HG03045 (cell line): ENCODE measurements at regions not wholly inside any gene's neighbourhood (a gene's known extent, or its start where the extent isn't known, plus 50 kb on each side); places are given as distances from the start of the nearest gene placed in this dataset.

Source experiments
- ATAC-seq: cut with Tn5 transposase; IDR thresholded peaks from one replicate; pipeline ENCODE4 v1.9.1; 2021; ENCODE audit warnings: mild to moderate bottlenecking, moderate library complexity; ENCODE audit not compliant: unreplicated experiment

DNA sequence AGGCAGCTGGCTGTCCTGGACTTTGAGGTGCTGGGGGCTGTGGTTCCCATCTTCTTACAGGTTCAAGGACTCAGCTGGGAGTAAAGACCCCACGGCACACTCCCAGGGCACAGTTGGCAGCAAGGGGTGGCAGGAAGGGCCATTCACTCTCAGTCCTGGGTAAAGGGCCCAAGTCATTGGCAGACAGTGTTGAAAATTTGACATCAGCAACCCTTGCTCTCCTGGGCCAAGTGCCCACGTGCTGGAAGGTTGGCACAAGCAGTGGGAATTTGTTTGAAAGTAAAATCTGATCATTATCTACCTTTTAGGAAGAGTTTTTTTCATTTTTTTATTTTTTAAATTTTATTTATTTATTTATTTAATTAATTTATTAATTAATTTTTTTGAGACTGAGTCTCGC lies 241.6 kb upstream of the MKI67 start:
- ATAC-seq, result no peak

DNA sequence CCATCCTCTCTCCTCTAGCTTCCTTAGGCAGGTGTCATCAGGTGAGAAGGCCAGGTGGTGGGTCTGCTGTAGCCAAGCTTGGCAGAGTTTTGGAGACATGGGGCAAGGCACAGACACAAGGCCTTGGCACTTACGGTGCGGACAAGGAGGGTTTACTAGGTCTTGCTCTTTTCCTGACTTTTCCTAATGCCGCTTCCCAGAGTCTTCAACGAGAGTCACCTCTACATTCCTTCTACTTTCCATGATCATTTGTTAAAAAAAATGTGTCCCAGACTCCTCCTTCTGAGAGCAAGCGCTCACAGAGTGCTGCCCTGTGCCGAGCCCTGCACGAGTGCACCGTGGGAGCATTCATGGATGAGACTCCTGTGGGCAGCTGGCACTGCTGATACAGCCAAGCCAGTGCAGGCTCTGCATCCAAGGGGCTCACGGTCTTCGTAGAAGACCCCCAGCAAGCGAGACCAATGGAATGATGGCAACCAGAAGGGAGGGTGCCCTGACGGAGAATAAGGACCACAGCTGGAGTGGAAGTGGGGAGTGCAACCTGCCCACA lies 243.0 kb upstream of the MKI67 start:
- ATAC-seq, result no peak

GRCh38 chr10:128373071-128373749 lies 247.0 kb upstream of the MKI67 start:
- peak; percentile 51 for ATAC-seq

DNA sequence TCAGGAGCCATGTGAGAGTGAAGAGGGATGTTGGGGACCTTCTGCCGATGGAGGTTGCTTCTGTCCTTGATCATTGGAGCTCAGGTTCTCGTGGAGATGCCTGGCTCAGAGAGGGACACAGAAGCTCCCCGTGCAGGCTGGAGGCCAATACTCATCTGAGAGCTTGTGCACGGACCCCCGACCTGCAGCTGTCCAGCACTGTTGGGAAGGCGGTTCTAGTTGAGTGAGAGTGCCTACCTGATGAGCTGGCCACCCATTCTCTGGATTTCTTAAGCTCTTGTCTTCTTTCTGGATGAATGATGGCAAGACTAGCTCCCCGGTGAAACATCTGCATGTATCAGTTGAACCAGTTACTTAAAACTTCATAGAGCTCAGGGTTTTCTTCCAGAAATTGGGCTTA lies 247.6 kb upstream of the MKI67 start:
- ATAC-seq, result no peak

DNA sequence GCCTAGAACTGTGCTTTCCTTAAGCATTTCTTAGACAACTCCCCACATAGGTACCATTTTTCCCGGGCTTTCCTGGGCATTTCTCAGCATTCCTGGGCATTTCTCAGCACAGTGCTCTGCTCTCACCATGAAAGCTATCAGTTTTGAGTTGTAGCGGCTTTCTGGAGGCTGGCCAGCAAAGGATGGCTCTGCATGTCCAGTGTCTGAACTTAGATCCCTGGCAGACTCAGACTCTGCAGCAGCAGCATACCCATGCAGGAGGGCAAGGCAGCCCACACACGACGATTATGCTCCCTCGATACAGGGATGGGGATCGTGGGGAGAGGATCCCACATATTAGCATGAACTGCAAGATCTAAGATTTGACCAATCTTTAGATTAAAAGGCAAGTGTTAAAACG lies 248.9 kb upstream of the MKI67 start:
- ATAC-seq, result no peak

GRCh38 chr10:128377364-128377987 lies 251.3 kb upstream of the MKI67 start:
- ATAC-seq, result no peak

GRCh38 chr10:128377988-128378387 lies 251.8 kb upstream of the MKI67 start:
- ATAC-seq, result no peak

DNA sequence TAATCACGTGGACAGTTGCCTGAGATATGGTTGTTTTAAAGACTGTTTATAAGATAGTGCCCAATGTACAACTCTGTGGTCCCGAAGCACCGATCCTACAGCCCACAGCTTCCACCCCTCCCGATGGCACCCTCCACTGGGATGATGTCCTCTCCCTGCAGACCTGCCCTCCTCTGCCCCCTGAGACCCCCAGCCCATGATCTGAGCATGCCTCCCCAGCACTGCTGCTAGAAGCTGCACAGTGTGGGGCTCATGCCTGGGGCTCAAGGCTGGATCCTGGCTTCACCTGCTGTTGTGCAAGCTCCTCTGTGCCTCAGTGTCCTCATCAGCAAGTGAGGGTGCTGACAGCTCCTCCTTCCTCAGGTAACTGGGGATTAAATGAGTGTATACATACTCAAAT lies 254.7 kb upstream of the MKI67 start:
- no peak for ATAC-seq

GRCh38 chr10:128382225-128382624 lies 256.0 kb upstream of the MKI67 start:
- ATAC-seq, result no peak

DNA sequence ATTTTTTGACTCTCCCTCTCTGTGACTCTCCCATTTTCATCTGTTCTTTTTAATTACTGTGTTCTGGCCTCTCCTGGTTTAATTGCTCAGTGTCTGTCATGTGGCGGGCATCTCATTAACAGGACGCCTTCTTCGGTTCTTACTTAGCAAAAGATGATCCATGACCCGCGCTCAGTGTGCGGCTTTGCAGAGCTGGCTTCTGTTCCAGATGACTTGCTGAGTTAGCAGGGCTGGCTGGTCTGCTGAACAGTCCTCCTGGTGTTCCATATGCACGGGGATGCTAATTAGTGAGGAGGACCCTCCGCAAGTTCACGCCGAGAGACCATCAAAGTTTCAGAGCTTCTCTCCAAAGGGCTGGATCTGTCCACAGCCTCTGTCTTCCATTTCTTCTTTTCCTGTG lies 258.6 kb upstream of the MKI67 start:
- no peak for ATAC-seq

DNA sequence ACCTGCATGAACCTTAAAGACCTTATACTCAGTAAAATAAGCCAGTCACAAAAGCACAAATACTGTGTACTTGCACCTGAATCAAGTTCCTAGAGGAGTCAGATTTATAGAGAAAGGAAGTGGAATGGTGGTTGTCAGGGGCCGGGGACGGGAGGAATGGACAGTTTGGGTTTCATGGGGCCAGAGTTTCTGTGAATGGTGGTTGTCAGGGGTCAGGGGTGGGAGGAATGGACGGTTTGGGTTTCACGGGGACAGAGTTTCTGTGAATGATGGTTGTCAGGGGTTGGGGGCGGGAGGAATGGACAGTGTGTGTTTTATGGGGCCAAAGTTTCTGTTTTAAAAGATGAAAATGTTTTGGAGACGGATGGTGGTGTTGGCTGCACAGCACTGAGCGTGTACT lies 260.0 kb upstream of the MKI67 start:
- ATAC-seq, result no peak

- ATAC-seq, result no peak
Measured at GRCh38 chr10:128386816-128387604, 260.8 kb upstream of the MKI67 start.

DNA sequence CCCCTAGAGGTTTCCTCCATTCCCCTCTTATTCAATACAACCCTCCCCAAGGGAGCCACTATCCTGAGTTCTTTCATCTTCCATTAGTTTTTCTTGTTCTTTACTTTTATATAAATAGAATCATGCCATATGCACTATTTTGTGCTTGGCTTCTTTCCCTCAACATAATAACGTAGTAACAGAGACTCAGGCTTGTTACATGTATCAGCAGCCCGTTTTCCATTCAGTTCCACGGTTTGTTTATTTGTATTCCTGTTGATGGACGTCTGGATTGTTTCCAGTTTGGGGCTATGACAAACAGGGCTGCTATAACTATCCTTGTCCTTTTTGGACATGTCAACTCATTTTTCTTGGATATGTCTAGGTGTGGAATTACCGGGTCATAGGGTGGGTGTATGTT lies 264.4 kb upstream of the MKI67 start:
- ATAC-seq, result no peak

GRCh38 chr10:128393546-128393945 lies 267.3 kb upstream of the MKI67 start:
- no peak for ATAC-seq

GRCh38 chr10:128398118-128398517 lies 271.9 kb upstream of the MKI67 start:
- no peak for ATAC-seq

DNA sequence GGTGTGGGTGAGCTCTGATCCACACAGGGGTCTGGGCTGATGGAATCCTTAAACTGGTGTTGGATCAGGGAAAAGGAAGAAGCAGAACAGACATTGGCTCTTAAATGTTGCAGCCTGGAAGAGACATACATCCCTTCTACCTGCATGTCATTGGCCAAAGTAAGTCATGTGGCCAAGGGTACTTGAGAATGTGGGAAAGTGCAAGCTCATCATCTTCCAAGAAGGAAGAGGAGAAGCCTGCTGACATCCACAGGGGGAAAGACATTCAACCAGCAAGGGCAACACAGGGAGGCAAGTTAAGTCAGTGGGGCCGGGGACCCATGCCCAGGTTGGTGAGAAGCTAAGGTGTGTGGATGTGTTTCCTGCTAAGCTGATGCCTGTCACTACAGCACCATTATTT lies 272.8 kb upstream of the MKI67 start:
- no peak for ATAC-seq

GRCh38 chr10:128400564-128400963 lies 274.3 kb upstream of the MKI67 start:
- no peak for ATAC-seq

GRCh38 chr10:128405450-128405849 lies 279.2 kb upstream of the MKI67 start:
- ATAC-seq, result no peak

DNA sequence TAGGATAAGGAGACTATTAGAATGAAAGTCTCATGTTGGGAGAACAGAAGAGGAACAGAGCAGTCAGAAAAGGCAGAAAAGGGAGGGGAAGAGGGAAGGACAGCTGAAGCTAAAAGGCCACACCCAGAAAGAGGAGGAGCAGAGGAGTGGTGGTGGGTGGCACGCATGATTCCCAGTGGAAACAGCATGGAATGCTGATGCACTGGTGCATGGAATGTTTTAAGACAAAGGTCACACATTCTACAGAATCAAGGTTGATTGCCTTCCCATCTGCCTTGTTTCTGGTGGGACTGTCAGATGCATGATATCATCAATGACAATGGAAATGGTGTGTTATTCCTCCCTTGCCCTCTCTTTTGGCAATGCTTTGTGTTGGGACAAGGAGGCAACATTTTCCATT lies 285.4 kb upstream of the MKI67 start:
- no peak for ATAC-seq

- ATAC-seq, result no peak
Measured at GRCh38 chr10:128414568-128414967, 288.3 kb upstream of the MKI67 start.

DNA sequence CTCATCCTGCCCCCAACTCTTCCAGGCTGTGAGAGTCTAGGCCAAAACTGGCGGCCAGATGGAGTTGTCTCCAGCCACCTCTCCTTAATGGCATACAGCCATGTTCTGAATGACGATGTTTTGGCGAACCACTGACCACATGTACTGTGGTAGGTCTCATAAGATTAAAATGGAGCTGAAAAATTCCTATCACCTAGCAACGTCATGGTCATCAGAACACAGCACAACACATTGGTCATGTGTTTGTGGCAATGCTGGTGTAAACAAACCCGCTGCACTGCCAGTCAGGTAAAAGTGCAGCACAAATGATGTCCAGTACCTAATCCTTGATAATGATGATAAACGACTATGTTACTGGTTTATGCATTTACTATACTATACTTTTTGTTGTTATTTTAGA lies 290.0 kb upstream of the MKI67 start:
- ATAC-seq, result no peak

DNA sequence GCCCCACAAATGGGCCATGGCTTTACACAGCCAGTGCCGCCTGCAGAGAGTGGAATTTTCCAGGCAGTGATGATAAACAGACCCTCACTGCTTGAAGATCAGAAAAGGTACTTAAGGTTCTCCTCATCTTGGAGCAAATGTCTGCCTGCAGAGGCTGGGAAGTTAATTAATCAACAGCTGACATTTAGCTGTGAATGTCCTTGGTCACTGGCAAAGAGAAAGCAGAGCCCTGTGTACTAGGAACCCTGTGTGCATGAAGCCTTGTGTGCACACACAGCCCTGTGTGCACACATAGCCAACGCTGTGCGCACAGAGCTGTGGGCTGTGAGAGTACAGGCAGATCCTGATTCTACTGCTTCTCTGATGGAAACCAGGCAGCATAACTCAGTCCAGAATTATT lies 291.6 kb upstream of the MKI67 start:
- no peak for ATAC-seq
